VCaP (cell line): ENCODE measurements at regions not wholly inside any gene's neighbourhood (a gene's known extent, or its start where the extent isn't known, plus 50 kb on each side); places are given as distances from the start of the nearest gene placed in this dataset.

Source experiments
- H3K27ac ChIP-seq: fragments of 450-650 bp; 2 replicates; pipeline ENCODE4 v1.5.1; 2017
- CTCF ChIP-seq: fragments of 450-650 bp; conservative IDR thresholded peaks from 2 replicates; pipeline ENCODE4 v1.5.1; 2017; ENCODE audit warnings: mild to moderate bottlenecking, moderate library complexity

GRCh38 chr9:81088341-81088740, 601.0 kb downstream of the TLE1 start:
- H3K27ac ChIP-seq: no peak overlapping the region
- no peak for TF ChIP-seq CTCF

- no peak overlapping the region for H3K27ac ChIP-seq
- TF ChIP-seq CTCF: no peak
These were observed 602.9 kb downstream of the TLE1 start for GRCh38 chr9:81086416-81086815.

GRCh38 chr9:81083854-81084512, 605.4 kb downstream of the TLE1 start:
- H3K27ac ChIP-seq: no peak overlapping the region

GRCh38 chr9:81083067-81083466, 606.3 kb downstream of the TLE1 start:
- TF ChIP-seq CTCF: peak; percentile 73
- peak overlapping the region; percentile 35 for H3K27ac ChIP-seq

More at GRCh38 chr9:81083854-81084512, 605.4 kb downstream of the TLE1 start:
- TF ChIP-seq CTCF: no peak

GRCh38 chr9:81082221-81082620, 607.1 kb downstream of the TLE1 start:
- peak overlapping the region; percentile 35; the same call in 1 of the 2 replicates for H3K27ac ChIP-seq
- TF ChIP-seq CTCF: no peak

- H3K27ac ChIP-seq: no peak overlapping the region
- TF ChIP-seq CTCF: no peak
These were observed 608.4 kb downstream of the TLE1 start for GRCh38 chr9:81080900-81081299.

- no peak overlapping the region for H3K27ac ChIP-seq
- no peak for TF ChIP-seq CTCF
These were observed 609.2 kb downstream of the TLE1 start for GRCh38 chr9:81080185-81080584.
